A172 (cell line): ENCODE measurements at regions not wholly inside any gene's neighbourhood (a gene's known extent, or its start where the extent isn't known, plus 50 kb on each side); places are given as distances from the start of the nearest gene placed in this dataset.

Source experiments
- DNase-seq: peaks from one replicate; pipeline ENCODE4 v3.0.0-alpha.2; 2015; ENCODE audit warnings: low spot score

- DNase-seq = no peak
Observed at GRCh38 chr11:69931060-69931910, 112.1 kb upstream of the FGF3 start.

DNA sequence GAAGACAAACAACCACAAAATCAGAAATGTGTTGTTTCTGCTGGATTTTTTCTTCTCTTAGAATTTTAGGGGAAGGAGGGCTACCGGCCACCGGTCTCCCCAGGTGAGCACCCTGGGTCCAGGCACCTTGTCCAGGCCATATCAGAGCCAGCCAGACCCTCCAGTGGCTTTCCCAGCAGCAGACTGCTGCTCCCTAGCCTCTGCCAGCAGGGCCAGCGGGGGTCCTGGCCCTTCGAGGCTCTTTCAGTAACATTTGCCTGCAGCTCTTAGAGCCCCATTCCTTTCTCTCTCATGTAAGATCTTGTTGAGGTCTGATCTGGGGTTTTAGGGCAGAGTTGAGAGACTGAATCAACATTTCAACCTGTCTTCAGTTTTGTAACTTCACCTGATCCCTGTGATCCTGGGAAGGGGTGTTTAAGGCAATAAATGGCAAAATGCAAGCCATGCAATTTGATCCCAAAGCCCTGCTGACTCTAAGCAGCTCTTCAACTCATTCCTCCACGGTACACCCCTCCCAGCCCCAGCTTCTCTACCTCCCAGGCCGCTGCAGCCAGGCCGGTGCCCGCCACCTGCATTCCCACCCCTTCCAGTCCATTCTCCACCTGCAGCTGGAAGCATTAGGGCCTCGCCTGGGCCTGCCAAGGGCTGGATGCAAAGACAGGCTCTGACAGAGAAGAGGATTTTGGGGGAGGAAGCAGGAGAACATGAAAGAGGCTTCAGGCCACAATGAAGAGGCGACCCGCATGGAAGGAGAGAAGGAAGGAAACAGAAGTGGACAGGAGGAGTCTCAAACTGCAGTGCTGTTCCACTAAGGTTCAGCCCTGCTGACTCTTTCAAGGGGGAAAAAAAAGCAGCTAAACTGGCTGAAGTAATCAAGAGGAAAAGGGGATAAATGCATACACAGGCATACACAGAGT, 113.0 kb upstream of the FGF3 start:
- DNase-seq = no peak

DNA sequence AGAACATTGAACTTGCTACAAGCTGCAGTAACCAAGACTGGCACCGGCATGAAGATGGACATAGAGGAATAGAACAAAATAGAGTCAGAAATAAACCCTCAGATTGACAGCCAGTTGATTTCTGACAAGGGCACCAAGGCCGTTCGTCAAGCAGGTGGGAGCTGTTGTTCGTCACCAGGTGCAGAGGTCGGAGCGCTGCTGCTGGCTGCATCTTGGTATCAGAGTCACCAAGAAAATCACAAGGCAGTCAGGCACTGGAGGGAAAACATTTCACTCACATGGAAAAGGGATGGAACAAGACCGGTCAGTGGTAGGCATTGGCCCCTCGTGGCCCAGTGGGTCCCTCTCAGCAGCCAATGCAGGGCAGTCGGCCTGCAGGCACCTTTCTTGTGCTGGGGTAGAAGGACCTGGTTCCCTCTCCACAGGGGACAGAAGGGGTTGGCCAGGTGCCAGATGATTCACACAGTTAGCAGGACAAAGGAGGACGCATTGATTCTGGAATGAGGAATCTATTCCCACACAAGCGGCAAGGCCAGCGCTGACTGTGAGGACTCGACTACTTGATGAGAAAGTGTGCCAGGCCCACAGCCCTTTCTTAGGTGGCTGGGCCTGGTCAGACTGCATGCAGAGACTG, 115.8 kb upstream of the FGF3 start:
- DNase-seq = peak; percentile 72

- no peak for DNase-seq
Observed at GRCh38 chr11:69935941-69936505, 116.8 kb upstream of the FGF3 start.

DNA sequence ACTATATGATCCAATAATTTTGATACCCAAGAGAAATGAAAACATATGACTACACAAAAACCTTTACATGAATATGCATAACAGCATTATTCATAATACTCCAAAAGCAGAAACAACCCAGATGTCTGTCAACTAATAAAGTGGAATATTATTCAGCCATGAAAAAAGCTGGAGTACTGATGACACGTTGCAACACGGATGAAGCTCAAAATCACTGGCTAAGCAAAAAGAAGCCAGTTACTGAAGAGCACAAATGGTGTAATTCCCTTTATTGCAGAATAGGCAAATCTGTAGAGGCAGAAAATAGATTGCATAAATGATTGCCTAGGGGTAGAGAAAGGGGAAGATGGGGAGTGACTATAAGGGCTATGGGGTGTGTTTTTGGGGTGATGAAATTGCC, 117.6 kb upstream of the FGF3 start:
- no peak for DNase-seq

DNA sequence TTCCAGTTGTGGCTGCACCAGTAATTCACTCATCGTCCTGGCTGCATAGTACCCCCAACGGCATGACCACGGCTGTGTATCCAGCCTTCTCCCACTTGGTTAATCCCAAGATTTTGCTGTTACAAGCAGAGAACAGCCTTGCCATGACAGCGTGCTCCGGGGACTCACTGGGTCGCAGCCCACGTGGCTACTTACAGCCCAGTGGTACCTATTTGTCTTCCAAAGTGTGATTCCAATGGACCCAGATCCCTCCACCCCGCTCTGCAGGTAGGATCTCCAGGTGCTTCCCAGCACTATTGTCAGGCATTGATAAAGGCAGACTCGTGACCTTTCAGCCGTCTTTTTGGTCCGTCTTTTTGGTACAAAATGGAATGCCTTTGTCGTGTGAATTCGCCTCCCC, 119.0 kb upstream of the FGF3 start:
- no peak for DNase-seq

- DNase-seq = no peak
Observed at GRCh38 chr11:69939551-69940245, 120.5 kb upstream of the FGF3 start.

GRCh38 chr11:69940246-69940610, 121.0 kb upstream of the FGF3 start:
- no peak for DNase-seq

DNA sequence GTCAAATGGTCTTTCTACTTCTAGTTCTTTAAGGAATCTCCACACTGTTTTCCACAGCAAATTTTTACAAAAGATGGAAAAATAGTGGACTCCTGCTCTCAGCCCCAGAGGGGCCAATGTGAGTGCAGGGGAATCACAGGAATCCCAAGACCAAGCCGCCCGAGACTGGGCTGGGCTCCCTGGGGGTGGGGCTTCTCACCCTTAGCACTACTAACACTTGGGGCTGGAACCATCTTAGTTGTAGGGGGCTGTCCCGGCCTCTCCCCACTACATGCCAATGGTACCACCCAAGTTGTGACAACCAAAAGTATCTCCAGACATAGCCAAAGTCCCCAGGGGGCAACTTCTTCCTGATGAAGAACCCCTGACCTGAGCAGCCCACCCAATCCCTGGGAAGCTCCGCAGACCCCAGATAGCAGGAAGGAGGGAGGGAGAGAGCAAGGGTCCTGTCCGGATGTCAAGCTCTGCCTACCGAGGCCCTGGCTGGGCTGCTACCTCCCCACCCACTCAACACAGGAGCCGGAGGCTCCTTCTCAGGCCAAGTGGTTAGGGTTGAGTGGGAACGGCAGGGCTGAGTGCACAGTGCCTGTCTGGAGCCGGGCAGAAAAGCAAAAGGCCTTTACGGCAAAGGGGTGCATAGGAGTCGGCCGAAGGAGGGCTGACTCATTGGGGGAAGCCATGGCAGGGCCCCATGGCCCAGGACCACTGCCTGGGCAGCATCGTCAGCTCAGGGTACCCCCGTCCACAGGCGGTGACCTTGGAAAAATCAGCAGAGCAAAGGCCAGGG, 122.5 kb upstream of the FGF3 start:
- no peak for DNase-seq

DNA sequence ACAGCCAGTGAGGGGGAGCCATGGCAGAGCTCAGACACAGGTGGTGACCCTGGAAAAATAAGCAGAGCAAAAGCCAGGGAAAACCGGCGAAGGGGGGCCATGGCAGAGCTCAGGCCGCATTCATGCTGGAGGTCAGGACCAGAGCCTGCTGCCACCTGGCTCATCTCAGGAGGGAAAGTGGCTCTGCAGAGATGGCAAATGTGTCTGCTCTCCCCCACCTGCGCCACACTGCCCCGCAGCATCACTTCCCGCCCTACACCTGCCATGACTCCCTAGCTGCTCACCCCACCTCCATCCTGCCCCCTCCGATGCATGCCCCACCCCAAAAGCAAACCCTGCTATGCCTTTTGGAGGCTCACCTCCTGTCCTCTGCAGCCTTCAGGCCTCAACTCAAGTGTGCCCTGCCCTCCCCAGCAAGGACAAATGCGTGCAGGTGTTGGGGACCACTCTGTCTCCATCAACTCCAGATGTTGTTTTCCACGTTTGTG, 123.2 kb upstream of the FGF3 start:
- DNase-seq = no peak

GRCh38 chr11:69943066-69943465, 123.8 kb upstream of the FGF3 start:
- peak; percentile 48 for DNase-seq

- DNase-seq = no peak
Observed at GRCh38 chr11:69943506-69943905, 124.3 kb upstream of the FGF3 start.

DNA sequence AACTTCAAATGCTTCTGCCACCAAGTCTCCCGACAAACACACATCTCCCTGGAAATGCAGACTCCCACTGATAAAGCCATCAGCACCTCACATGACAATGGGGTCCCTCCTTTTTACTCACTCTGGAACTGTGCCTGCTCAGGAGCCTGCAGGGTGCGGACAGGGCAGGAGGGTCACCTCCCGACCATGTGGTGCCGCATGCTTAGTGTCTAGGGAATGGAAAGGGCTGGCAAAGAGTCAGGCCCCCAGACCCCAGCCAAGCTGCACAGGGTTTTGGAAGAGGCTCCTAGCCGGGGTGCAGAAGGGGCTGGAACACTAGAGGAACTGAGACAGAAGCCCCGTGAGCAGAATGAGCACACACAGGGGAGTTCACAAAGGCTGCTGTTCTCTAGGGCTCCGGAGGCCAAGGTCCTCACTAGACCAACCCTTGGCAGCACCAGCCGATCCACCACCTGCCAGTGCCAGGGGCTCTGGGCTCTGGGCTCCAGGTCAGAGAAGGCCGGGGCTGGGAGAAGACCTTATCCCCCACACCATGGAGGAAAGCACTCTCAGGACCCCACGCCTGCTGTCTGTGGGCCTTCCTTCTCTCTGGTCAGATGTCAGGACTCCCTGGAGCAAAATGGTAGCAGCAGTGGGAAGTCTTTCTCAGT, 125.1 kb upstream of the FGF3 start:
- DNase-seq = no peak

DNA sequence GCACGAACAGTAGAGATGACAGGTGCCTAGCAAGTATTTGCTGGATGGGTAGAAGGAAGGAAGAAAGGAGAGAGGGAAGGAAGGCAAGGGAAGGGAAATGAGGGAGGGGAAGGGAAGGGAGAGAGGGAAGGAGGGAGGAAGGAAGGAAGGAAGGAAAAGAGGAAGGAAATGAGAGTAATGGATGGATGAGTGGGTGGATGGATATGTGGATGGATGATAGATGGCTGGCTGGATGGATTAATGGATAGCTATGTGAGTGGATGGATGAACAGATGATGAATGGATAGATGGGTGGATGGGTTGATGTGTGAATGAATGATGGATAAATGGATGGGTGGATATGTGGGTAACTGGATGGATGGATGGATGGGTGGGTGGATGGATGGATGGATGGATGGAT, 125.9 kb upstream of the FGF3 start:
- no peak for DNase-seq

DNA sequence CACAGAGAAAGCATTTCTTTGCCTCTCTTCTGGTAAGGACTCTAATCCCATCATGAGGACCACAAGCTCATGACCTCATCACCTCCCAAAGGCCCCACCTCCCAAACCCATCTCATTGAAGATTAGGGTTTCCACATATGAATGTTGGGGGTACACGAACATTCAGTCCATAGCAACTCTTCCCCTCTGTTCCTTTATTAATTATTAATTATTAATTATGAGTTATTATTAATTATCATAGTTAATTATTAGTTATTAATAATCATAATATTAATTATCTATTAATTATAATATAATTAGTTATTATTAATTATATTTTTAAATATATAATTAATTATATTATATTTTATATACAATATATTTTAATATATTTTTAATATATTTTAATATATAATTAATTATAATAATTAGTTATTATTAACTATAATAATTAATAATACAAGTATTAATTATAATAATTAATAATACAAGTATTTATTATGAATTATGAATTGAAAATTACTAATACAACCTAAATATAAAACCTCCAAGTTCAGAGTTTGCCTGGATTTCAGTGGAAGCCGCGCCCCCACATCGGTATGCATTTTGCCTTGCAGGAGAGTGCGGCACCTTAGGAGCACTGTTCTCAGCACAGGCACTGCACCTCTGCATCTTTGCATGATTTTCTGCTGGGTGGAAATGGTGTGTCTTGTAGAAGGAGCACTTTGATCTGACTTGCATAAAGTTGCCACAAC, 128.0 kb upstream of the FGF3 start:
- peak; percentile 29 for DNase-seq

DNA sequence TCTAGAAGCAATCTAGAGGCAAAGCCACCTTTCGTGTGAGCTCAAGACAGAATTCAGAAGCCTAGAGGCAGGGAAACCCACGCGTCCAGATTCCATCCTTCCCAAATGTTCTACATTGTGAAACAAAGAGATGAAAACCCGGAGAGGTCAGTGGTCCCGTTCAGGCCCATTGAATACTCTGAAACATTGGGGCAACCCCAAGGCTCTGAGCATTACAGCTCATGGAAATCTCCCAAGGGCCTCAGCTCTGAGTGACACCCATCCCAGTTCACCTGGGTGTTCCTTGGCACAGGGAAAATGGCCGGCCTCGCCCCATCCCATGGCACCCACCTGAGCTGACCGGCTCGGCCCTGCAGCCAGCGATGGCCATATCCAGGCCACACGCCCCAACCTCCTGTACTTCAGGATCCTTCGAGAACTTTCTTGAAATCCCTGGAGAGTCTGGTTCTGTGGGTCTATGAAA, 128.6 kb upstream of the FGF3 start:
- no peak for DNase-seq

- peak; percentile 97 for DNase-seq
Observed at GRCh38 chr11:69948256-69949141, 129.3 kb upstream of the FGF3 start.

- peak; percentile 99 for DNase-seq
Observed at GRCh38 chr11:69949327-69949726, 128.8 kb upstream of the ANO1 start.
